Keratinocyte (primary cell): ENCODE measurements at regions not wholly inside any gene's neighbourhood (a gene's known extent, or its start where the extent isn't known, plus 50 kb on each side); places are given as distances from the start of the nearest gene placed in this dataset.
A peak's percentile ranks its signal among the peaks of the same experiment; 100 is the strongest.

ENCODE experiments used
- DNase-seq: peaks from one replicate; pipeline ENCODE4 v3.0.0-alpha.2; 2011; ENCODE audit warnings: low read depth, missing footprints, low spot score
- FAIRE-seq: peaks from 2 replicates; lab custom pipeline; 2011; peaks lifted over from hg19 to GRCh38; lab: Jason Lieb, UNC
- H2AFZ ChIP-seq: 2 replicates; pipeline ENCODE4 v1.6.0; 2012; ENCODE audit warnings: low read length, control low read depth, inconsistent platforms; ENCODE audit not compliant: control insufficient read depth
- H3K27ac ChIP-seq: 2 replicates; pipeline ENCODE4 v1.5.1; 2011; ENCODE audit warnings: low read length; ENCODE audit not compliant: control insufficient read depth, insufficient read depth
- H3K27me3 ChIP-seq: 3 replicates; pipeline ENCODE4 v1.6.0; 2011; ENCODE audit warnings: low read length; ENCODE audit not compliant: control insufficient read depth, insufficient read depth; ENCODE audit errors: extremely low read depth
- H3K36me3 ChIP-seq, 2 experiments: 2 replicates in 1 of 2; 3 replicates in 1 of 2; pipeline ENCODE4 v1.5.1; 2011; ENCODE audit warnings: low read length in 2 of 2, mild to moderate bottlenecking in 1 of 2; ENCODE audit not compliant: control insufficient read depth in 2 of 2, insufficient read depth in 2 of 2; ENCODE audit errors: extremely low read depth in 1 of 2
- H3K4me1 ChIP-seq: 3 replicates; pipeline ENCODE4 v1.5.1; 2011; ENCODE audit warnings: low read length; ENCODE audit not compliant: control insufficient read depth, insufficient read depth; ENCODE audit errors: extremely low read depth
- H3K4me2 ChIP-seq: 3 replicates; pipeline ENCODE4 v1.6.0; 2011; ENCODE audit warnings: low read depth, low read length; ENCODE audit not compliant: control insufficient read depth, insufficient read depth; ENCODE audit errors: extremely low read depth
- H3K4me3 ChIP-seq, 3 experiments: fragments of 200-600 bp in 1 of 3; sonication (generic) in 1 of 3; 2 replicates in 2 of 3; 3 replicates in 1 of 3; pipeline ENCODE4 v1.5.1; 2011 to 2016; ENCODE audit warnings: low read length in 3 of 3, mild to moderate bottlenecking in 3 of 3, control low read depth in 2 of 3, inconsistent platforms in 1 of 3, low read depth in 1 of 3, mixed read lengths in 1 of 3, mixed run types in 1 of 3, moderate library complexity in 1 of 3; ENCODE audit not compliant: control insufficient read depth in 2 of 3, insufficient read depth in 2 of 3; ENCODE audit errors: extremely low read depth in 1 of 3
- H3K79me2 ChIP-seq: 2 replicates; pipeline ENCODE4 v1.6.0; 2012; ENCODE audit warnings: low read length; ENCODE audit not compliant: control insufficient read depth, insufficient read depth
- H3K9ac ChIP-seq: 3 replicates; pipeline ENCODE4 v1.6.0; 2011; ENCODE audit warnings: low read length; ENCODE audit not compliant: control insufficient read depth, insufficient read depth; ENCODE audit errors: extremely low read depth
- H3K9me1 ChIP-seq: 3 replicates; pipeline ENCODE4 v1.6.0; 2011; ENCODE audit warnings: low read length; ENCODE audit not compliant: control insufficient read depth, insufficient read depth; ENCODE audit errors: extremely low read depth
- H3K9me3 ChIP-seq: 2 replicates; pipeline ENCODE4 v1.5.1; 2012; ENCODE audit warnings: low read depth, low read length; ENCODE audit not compliant: control insufficient read depth
- H4K20me1 ChIP-seq: 3 replicates; pipeline ENCODE4 v1.6.0; 2011; ENCODE audit warnings: low read length; ENCODE audit not compliant: control insufficient read depth, insufficient read depth; ENCODE audit errors: extremely low read depth
- CTCF ChIP-seq, 3 experiments: IDR thresholded peaks in 1 of 3; conservative IDR thresholded peaks in 1 of 3; optimal IDR thresholded peaks in 1 of 3; 2 replicates in 2 of 3; 3 replicates in 1 of 3; pipeline versions ENCODE3 to v1.5.1; 2011; ENCODE audit warnings: low read length in 3 of 3, mild to moderate bottlenecking in 3 of 3, moderate library complexity in 2 of 3, control low read depth in 1 of 3, inconsistent platforms in 1 of 3; ENCODE audit not compliant: insufficient read depth in 2 of 3; ENCODE audit errors: extremely low read depth in 1 of 3
- EZH2 ChIP-seq: IDR thresholded peaks from one replicate; pipeline ENCODE4 v1.6.1; 2012; ENCODE audit warnings: inconsistent platforms, mild to moderate bottlenecking, low read length, moderate library complexity
- dilution Hi-C: fragments of 300-500 bp; cut with MboI; formaldehyde crosslinking; loops from one replicate; pipeline ENCODE4 v1.7.0; 2020; ENCODE audit warnings: low sequenced_read_pairs; ENCODE audit not compliant: extremely low pct_ligation_motif_present

- Histone ChIP-seq H3K9me3 (no peaks in the 10 kb centered on the region), H3K4me1 (no peaks in the 10 kb centered on the region), H3K27ac (no peak overlapping the region), H3K27me3 (no peaks in the 10 kb centered on the region), H2AFZ (no peak overlapping the region), H4K20me1 (no peaks in the 10 kb centered on the region), H3K79me2 (no peaks in the 10 kb centered on the region), H3K9ac (no peak overlapping the region), H3K36me3 (no peaks in the 10 kb centered on the region), H3K9me1 (no peaks in the 10 kb centered on the region), H3K4me2 (no peak overlapping the region), H3K4me3 (no peak overlapping the region)
- DNase-seq (no peak), FAIRE-seq (peak; percentile 23)
- TF ChIP-seq CTCF (optimal IDR thresholded peaks at IDR 0.05 in 1 of 3, IDR thresholded peaks at IDR 0.05 in 1 of 3, conservative IDR thresholded peaks at IDR 0.05 in 1 of 3; ENCODE audit: extremely low read depth in 1 of 3, insufficient read depth in 2 of 3, low read length in 3 of 3) (no peak), EZH2 (no peak)
- dilution Hi-C loops: no loop called here
These were observed 184.4 kb downstream of the PCDH7 start for GRCh38 chr4:30904588-30904987.

GRCh38 chr4:30912098-30912714, 192.0 kb downstream of the PCDH7 start:
- FAIRE-seq: peak; percentile 44

More at GRCh38 chr4:30912098-30912714, 192.0 kb downstream of the PCDH7 start:
- no peak overlapping the region for H3K27ac ChIP-seq
- no peak overlapping the region for H3K9ac ChIP-seq
- no peak for DNase-seq
- H3K9me3 ChIP-seq: no peaks in the 10 kb centered on the region
- no peaks in the 10 kb centered on the region for H3K27me3 ChIP-seq
- dilution Hi-C loops: no loop called here
- H3K4me1 ChIP-seq: no peaks in the 10 kb centered on the region
- no peaks in the 10 kb centered on the region for H3K9me1 ChIP-seq
- no peak overlapping the region for H3K4me2 ChIP-seq
- H4K20me1 ChIP-seq: no peaks in the 10 kb centered on the region
- no peak overlapping the region for H3K4me3 ChIP-seq
- no peaks in the 10 kb centered on the region for H3K79me2 ChIP-seq
- H2AFZ ChIP-seq: no peak overlapping the region
- TF ChIP-seq EZH2: no peak
- TF ChIP-seq CTCF (optimal IDR thresholded peaks at IDR 0.05 in 1 of 3, IDR thresholded peaks at IDR 0.05 in 1 of 3, conservative IDR thresholded peaks at IDR 0.05 in 1 of 3; ENCODE audit: extremely low read depth in 1 of 3, insufficient read depth in 2 of 3, low read length in 3 of 3): no peak
- no peaks in the 10 kb centered on the region for H3K36me3 ChIP-seq
